Activated CD4-positive, alpha-beta T cell treated with anti-CD3 and anti-CD28 coated beads, Interleukin-2, amount 10 ng/mL, durations not matched to agents 7 days and 5 days (primary cell): ENCODE measurements at regions not wholly inside any gene's neighbourhood (a gene's known extent, or its start where the extent isn't known, plus 50 kb on each side); places are given as distances from the start of the nearest gene placed in this dataset.

Source experiments
- CTCF ChIA-PET: fragments of 350-600 bp; sonication (Branson Sonifier 250); formaldehyde crosslinking; loops from one replicate; lab custom pipeline; 2021; ENCODE audit warnings: antibody characterized with exemption; lab: Charles Lee
- POLR2A ChIA-PET: fragments of 350-600 bp; sonication (Branson Sonifier 250); formaldehyde crosslinking; loops from one replicate; lab custom pipeline; 2021; ENCODE audit warnings: antibody characterized with exemption; lab: Charles Lee
- DNase-seq: peaks from one replicate; pipeline ENCODE4 v3.0.0-alpha.2; 2020
- H3K27ac Mint-ChIP-seq: one replicate; pipeline ENCODE4 v1.8.0; 2021; ENCODE audit warnings: mild to moderate bottlenecking, moderate library complexity, mixed read lengths
- H3K27me3 Mint-ChIP-seq: one replicate; pipeline ENCODE4 v1.8.0; 2021; ENCODE audit warnings: mixed read lengths
- H3K36me3 Mint-ChIP-seq: one replicate; pipeline ENCODE4 v1.8.0; 2021; ENCODE audit warnings: low read depth, mixed read lengths
- H3K4me1 Mint-ChIP-seq: one replicate; pipeline ENCODE4 v1.8.0; 2021; ENCODE audit warnings: mixed read lengths
- H3K4me3 Mint-ChIP-seq: one replicate; pipeline ENCODE4 v1.8.0; 2021; ENCODE audit warnings: mild to moderate bottlenecking, moderate library complexity, mixed read lengths
- H3K9me3 Mint-ChIP-seq: one replicate; pipeline ENCODE4 v1.8.0; 2021; ENCODE audit warnings: mixed read lengths

DNA sequence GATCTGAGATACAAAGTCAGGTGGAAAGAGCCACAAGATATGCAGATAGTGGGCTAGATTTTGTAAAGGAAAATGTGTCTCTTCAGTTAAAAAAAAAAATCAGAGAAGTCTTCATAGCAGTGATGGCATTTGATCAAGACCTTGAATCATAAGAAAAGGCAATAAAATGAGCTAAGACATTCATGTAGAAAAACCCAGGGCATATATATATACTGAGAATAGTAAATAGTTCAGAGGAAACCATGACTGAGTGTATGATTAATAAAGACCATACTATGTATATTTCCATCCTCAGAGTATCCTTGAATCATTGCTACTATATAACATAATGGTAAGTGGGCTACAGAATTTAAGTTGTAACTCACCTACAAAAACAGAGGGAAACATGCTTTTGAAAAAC is 321.7 kb upstream of the NR5A2 start:
- no peak for DNase-seq
- Mint-ChIP-seq H3K4me1 (no peaks in the 10 kb centered on the region), H3K36me3 (no peaks in the 10 kb centered on the region), H3K4me3 (no peak overlapping the region), H3K9me3 (peaks cover 4% of the 10 kb centered on the region), H3K27me3 (peaks cover 13% of the 10 kb centered on the region), H3K27ac (no peak overlapping the region)
- CTCF ChIA-PET, result no interaction called here
- POLR2A ChIA-PET, result no interaction called here

DNA sequence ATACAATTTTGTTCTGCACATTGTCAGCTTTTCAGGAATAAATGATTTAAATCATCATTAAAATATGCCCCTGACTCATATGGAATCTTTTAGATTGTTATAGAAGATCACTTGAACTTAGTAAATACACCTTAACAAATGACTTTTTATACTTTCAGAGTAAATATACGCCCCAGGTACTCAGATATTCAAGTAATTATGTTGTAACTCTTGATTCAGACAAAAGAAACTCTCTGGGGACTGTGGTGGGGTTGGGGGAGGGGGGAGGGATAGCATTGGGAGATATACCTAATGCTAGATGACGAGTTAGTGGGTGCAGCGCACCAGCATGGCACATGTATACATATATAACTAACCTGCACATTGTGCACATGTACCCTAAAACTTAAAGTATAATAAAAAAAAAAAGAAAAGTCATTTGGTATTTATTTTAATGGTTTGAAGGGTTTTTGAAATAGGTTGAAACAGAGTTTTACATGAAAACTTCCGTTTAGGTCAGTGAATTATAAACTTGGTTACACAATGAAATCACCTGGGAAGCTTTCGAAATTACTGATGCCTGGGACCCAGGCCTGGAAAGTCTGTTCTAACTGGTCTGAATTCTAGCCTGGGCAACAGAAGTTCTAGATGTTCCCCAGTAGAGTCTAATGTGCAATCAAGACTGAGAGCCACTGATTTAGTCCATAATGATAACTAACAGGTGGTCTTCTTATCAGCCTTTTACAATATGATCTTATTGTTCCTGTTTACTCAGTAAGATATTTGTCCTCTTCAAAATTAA is 320.5 kb upstream of the NR5A2 start:
- DNase-seq, result no peak
- Mint-ChIP-seq H3K9me3 (peaks cover 15% of the 10 kb centered on the region), H3K27ac (no peak overlapping the region), H3K36me3 (no peaks in the 10 kb centered on the region), H3K4me1 (no peaks in the 10 kb centered on the region), H3K4me3 (no peak overlapping the region), H3K27me3 (peaks cover 12% of the 10 kb centered on the region)
- CTCF ChIA-PET, result no interaction called here
- POLR2A ChIA-PET, result no interaction called here

DNA sequence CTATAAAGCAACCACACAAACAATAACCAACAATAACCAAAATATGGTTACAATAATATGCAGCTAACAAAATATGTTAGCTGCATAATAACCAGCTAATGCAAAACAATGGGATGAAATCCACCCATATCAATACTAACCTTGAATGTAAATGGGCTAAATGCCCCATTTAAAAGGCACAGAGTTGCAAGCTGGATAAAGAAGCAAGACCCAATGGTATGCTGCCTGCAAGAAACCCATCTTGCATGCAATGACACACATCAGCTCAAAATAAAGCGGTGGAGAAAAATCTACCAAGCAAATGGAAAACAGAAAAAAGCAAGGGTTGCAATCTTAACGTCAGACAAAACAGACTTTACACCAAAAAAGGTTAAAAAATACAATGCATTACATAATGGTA is 316.5 kb upstream of the NR5A2 start:
- H3K27ac Mint-ChIP-seq, result no peak overlapping the region
- no peaks in the 10 kb centered on the region for H3K36me3 Mint-ChIP-seq
- POLR2A ChIA-PET, result no interaction called here
- H3K27me3 Mint-ChIP-seq, result peaks cover 12% of the 10 kb centered on the region
- H3K4me1 Mint-ChIP-seq, result no peaks in the 10 kb centered on the region
- H3K4me3 Mint-ChIP-seq, result no peak overlapping the region
- peaks cover 15% of the 10 kb centered on the region for H3K9me3 Mint-ChIP-seq
- CTCF ChIA-PET, result interaction anchor here (0.9 kb wide), 1 partner anchor 40 kb away, joined by 3 read pairs; no protein-coding TSS in a partner anchor
- no peak for DNase-seq

DNA sequence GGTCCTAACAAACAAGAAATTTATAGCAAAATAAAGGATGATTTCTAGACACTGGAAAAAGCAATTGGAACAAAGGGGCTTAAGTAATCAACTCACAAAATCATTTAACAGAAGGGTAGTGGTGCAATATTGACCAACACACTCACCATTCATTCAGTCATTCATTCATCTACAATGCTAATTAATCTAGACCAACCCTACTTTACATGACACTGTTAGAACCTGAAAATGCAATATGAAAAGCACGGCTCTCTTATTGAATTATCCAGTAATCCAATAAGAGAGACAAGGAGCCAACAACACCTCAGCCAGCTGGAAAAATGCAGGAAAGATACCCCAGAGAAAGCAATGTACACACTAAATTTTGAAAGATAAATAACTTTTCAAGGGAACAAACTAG is 310.8 kb upstream of the NR5A2 start:
- Mint-ChIP-seq H3K4me1 (no peaks in the 10 kb centered on the region), H3K36me3 (no peaks in the 10 kb centered on the region)
- POLR2A ChIA-PET, result no interaction called here

DNA sequence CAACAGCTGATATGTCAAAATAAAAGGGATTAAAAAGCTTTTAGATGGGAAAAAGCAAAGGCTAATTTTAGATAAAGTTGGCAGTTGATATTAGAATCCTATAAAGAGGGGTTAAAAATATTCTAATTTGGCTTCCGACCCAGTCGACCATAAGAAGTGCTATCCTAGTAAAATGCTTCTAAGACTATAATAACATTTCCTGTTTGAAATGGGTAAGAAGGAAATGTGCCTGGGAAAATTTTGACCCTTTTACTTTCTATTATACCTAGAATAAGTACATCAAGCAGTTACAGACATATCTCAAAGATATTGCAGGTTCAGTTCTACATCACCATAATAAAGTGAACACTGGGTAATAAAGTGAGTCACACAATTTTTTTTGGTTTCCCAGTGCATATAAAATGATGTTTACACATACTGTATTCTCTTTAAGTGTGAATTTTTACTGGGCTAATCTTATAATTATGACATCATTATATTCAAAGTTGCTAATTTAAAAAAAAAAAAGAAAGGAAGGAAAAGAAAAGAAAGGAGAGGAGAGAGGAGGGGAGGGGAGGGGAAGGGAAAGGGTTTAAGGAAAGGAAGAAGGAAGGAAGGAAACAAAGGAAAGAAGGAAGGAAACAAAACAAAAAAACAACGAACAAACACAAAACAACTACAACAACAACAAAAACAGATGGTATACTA is 308.2 kb upstream of the NR5A2 start:
- Mint-ChIP-seq H3K9me3 (no peaks in the 10 kb centered on the region), H3K36me3 (no peaks in the 10 kb centered on the region), H3K27ac (no peak overlapping the region), H3K27me3 (peaks cover 18% of the 10 kb centered on the region), H3K4me1 (no peaks in the 10 kb centered on the region), H3K4me3 (no peak overlapping the region)
- CTCF ChIA-PET, result no interaction called here
- POLR2A ChIA-PET, result no interaction called here
- no peak for DNase-seq

More for the DNA sequence above, 310.8 kb upstream of the NR5A2 start:
- peaks cover 18% of the 10 kb centered on the region for H3K27me3 Mint-ChIP-seq
- DNase-seq, result no peak
- CTCF ChIA-PET, result no interaction called here
- H3K27ac Mint-ChIP-seq, result no peak overlapping the region
- H3K4me3 Mint-ChIP-seq, result no peak overlapping the region
- peaks cover 2% of the 10 kb centered on the region for H3K9me3 Mint-ChIP-seq

DNA sequence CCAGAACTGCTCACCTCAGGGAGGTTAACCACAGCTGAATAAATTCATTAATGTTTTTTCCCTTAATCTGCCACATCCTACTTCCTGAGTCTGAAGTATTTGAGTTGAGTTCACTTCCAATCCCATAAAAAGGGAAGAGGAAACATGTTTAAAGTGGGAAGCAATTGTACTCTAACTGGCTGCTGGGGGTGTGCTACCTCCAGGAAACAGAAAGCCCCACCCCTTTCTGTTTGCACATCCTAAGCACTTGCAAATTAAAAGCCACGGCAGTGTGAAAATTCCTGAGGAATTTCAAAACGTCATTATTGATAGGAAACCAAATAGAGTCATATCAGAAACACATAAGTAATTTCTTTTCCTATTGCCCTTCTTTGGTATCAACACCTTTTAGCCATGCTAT is 307.0 kb upstream of the NR5A2 start:
- ChIA-PET CTCF (no interaction called here), POLR2A (no interaction called here)
- no peak overlapping the region for H3K4me3 Mint-ChIP-seq
- H3K4me1 Mint-ChIP-seq, result no peaks in the 10 kb centered on the region
- H3K9me3 Mint-ChIP-seq, result no peaks in the 10 kb centered on the region
- DNase-seq, result no peak
- no peaks in the 10 kb centered on the region for H3K36me3 Mint-ChIP-seq
- no peak overlapping the region for H3K27ac Mint-ChIP-seq
- peaks cover 16% of the 10 kb centered on the region for H3K27me3 Mint-ChIP-seq

DNA sequence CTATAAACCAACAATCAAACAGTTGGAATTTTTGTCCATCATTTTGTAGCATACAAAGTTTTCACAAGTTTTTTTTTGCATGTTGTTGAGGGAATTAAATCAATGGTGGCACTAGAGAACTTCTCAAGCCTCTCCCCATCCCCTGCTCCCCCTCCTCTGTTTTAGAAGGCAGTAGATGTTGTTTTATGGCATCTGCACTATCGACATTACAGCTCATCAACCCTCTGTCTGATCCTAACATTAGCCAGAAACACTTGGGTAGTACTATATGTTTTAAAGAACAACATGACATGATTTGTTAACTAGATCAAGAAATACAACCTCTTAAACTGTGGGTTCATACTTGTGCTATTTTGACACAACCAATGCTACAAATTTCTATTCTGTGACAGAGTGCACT is 306.5 kb upstream of the NR5A2 start:
- Mint-ChIP-seq H3K4me1 (no peaks in the 10 kb centered on the region), H3K4me3 (no peak overlapping the region), H3K36me3 (no peaks in the 10 kb centered on the region), H3K9me3 (no peaks in the 10 kb centered on the region), H3K27me3 (peaks cover 16% of the 10 kb centered on the region), H3K27ac (no peak overlapping the region)
- ChIA-PET CTCF (no interaction called here), POLR2A (no interaction called here)
- no peak for DNase-seq

DNA sequence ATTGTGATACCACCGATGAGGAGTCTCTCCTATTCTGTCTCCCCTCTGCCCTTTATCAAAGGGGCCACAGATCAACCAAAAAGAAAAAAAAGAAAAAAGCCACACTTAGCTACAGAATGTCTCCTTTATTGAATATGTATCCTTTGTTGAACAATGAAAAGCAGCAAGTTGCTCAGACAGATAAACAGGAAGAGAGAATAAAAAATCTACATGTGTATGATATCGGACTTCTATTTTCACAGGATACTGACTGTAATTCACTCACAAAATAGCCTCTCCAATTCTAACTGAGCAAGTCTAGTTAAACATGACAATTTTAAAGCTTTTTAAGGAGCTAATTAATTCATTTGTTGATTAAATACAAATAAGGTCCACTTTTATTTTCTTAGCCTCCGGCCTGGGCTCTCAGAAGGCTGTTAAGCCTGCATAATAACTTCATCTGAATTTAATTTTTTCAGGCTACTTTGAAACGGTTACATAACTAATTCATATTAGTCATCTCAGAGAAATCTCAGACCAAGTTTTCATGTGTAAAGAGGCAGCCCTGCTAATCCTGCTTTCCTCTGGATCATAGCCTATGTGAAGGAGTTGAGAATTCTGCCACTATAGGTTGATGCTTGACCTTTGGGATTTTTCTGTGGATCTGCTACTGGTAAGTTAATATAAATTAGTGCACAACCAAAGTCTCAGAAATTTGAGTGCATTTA is 304.1 kb upstream of the NR5A2 start:
- Mint-ChIP-seq H3K4me1 (no peaks in the 10 kb centered on the region), H3K27me3 (peaks cover 10% of the 10 kb centered on the region), H3K27ac (no peak overlapping the region), H3K36me3 (no peaks in the 10 kb centered on the region), H3K4me3 (no peak overlapping the region), H3K9me3 (no peaks in the 10 kb centered on the region)
- DNase-seq, result no peak
- CTCF ChIA-PET, result no interaction called here
- POLR2A ChIA-PET, result no interaction called here

DNA sequence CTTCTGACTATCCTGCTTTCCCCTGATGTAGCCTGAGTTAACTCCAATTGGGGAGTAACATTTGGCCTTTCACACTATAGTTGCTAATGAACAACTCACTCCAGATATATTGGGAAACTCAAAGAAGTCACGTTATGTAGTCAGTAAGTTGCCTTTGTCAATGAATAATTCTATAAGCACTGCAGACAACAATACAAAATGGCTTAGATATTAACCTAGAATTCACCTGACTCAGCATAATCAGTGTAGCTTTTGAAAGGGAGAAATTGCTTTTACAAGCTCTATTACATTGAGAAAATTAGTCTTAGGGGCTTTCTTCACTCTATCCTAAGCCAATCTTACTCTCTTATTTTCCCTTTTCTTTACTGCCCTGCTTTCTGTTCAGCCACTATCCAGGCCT is 303.5 kb upstream of the NR5A2 start:
- Mint-ChIP-seq H3K4me1 (no peaks in the 10 kb centered on the region), H3K4me3 (no peak overlapping the region), H3K9me3 (no peaks in the 10 kb centered on the region), H3K36me3 (no peaks in the 10 kb centered on the region), H3K27me3 (peaks cover 7% of the 10 kb centered on the region), H3K27ac (no peak overlapping the region)
- CTCF ChIA-PET, result no interaction called here
- DNase-seq, result no peak
- POLR2A ChIA-PET, result no interaction called here

DNA sequence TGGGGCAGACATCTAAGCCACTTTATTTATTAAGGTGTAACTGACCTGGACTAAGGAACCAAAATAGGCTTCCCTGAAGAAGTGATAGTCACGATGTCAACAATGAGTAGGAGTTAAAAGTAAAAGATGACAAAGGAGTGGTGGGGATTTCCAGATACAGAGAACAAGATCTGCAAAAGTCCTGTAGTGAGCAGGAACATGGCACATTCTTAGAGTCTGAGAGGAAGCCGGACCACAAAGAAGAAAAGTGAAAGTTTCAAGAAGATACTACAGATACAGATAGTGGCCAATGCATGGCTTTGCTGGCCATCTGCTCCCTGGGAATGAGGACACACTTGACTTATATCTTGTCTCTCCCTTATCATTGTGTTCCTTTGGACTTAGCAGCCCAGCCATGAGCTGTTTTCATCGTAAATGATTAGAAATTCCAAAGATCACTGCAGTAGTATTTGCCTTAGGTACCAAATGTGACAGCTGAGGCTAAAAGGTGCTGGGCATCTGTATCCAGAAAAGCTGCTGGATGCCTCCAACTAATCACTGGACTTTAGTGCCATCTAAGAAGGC is 302.4 kb upstream of the NR5A2 start:
- CTCF ChIA-PET, result no interaction called here

DNA sequence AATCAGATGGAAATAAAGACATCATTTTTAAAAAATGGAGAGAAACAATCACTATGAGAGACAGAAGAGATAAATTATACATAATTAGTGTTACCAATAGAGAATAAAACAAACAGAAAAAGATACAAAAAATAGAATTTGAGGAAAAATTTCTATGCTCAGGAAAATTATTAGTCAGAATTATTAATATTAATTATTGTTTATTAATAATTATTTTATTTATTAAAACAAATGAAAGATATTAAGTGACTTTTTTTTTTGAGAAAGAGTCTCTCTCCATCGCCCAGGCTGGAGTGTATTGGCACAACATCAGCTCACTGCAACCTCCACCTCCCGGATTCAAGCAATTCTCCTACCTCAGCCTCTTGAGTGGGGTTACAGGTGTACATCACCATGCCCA is 299.8 kb upstream of the NR5A2 start:
- no peak overlapping the region for H3K27ac Mint-ChIP-seq

More for the DNA sequence above, 302.4 kb upstream of the NR5A2 start:
- DNase-seq, result no peak
- no peak overlapping the region for H3K27ac Mint-ChIP-seq
- POLR2A ChIA-PET, result no interaction called here
- H3K36me3 Mint-ChIP-seq, result no peaks in the 10 kb centered on the region
- no peaks in the 10 kb centered on the region for H3K4me1 Mint-ChIP-seq
- peaks cover 7% of the 10 kb centered on the region for H3K27me3 Mint-ChIP-seq
- no peak overlapping the region for H3K4me3 Mint-ChIP-seq
- no peaks in the 10 kb centered on the region for H3K9me3 Mint-ChIP-seq

DNA sequence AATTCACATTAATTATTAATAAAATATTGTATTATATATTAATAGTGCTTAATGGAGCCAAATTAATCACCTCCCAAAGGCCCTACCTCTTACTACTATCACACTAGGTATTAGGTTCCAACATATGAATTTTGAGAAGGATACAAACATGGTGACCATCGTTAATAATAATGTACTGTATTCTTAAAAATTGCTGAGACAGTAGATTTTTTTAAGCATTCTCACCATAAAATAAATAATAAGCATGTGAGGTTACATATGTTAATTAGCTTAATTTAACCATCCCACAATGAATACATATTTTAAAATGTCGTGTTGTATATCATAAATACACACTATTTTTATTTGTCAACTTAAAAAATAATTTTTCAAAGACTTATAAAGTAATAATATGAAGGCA is 299.2 kb upstream of the NR5A2 start:
- H3K4me1 Mint-ChIP-seq, result no peaks in the 10 kb centered on the region
- CTCF ChIA-PET, result interaction anchor here (0.6 to 0.7 kb wide), 2 partner anchors 337 to 757 kb away, joined by 3 to 4 read pairs; no protein-coding TSS in a partner anchor
- DNase-seq, result no peak
- H3K4me3 Mint-ChIP-seq, result no peak overlapping the region
- POLR2A ChIA-PET, result no interaction called here
- H3K9me3 Mint-ChIP-seq, result peaks cover 2% of the 10 kb centered on the region
- H3K27ac Mint-ChIP-seq, result no peak overlapping the region
- no peaks in the 10 kb centered on the region for H3K36me3 Mint-ChIP-seq
- peaks cover 7% of the 10 kb centered on the region for H3K27me3 Mint-ChIP-seq

More for the DNA sequence above, 299.8 kb upstream of the NR5A2 start:
- POLR2A ChIA-PET, result no interaction called here
- CTCF ChIA-PET, result no interaction called here
- H3K4me1 Mint-ChIP-seq, result no peaks in the 10 kb centered on the region
- no peak for DNase-seq
- no peak overlapping the region for H3K4me3 Mint-ChIP-seq
- no peaks in the 10 kb centered on the region for H3K36me3 Mint-ChIP-seq
- peaks cover 7% of the 10 kb centered on the region for H3K27me3 Mint-ChIP-seq
- H3K9me3 Mint-ChIP-seq, result peaks cover 2% of the 10 kb centered on the region

DNA sequence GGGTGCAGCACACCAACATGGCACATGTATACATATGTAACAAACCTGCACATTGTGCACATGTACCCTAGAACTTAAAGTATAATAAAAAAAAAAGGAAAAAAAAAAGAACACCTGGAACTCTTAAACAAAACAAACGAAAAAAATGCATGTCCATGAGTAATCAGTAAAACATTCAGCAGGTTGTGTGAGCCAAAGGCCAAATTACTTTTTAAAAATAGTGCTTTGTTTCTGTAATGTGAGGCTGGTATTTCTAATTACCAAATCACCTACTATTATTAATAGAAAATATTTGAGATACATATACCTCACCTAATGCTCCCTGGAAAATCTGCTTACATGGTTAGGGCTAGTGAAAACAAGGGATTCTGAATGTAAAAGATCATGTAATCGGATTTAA is 294.4 kb upstream of the NR5A2 start:
- POLR2A ChIA-PET, result no interaction called here
- DNase-seq, result no peak
- no peaks in the 10 kb centered on the region for H3K36me3 Mint-ChIP-seq
- H3K27me3 Mint-ChIP-seq, result peaks cover 4% of the 10 kb centered on the region
- H3K9me3 Mint-ChIP-seq, result peaks cover 2% of the 10 kb centered on the region
- no peak overlapping the region for H3K27ac Mint-ChIP-seq
- no peaks in the 10 kb centered on the region for H3K4me1 Mint-ChIP-seq
- CTCF ChIA-PET, result no interaction called here
- no peak overlapping the region for H3K4me3 Mint-ChIP-seq
